HG02973 (cell line): ENCODE measurements at regions not wholly inside any gene's neighbourhood (a gene's known extent, or its start where the extent isn't known, plus 50 kb on each side); places are given as distances from the start of the nearest gene placed in this dataset.

Source experiments
- ATAC-seq: cut with Tn5 transposase; IDR thresholded peaks from one replicate; pipeline ENCODE4 v1.9.1; 2021; ENCODE audit warnings: moderate library complexity; ENCODE audit not compliant: unreplicated experiment

GRCh38 chr4:14807856-14808255, 194.4 kb upstream of the CPEB2 start:
- no peak for ATAC-seq

- ATAC-seq = no peak
These were observed 193.1 kb upstream of the CPEB2 start for GRCh38 chr4:14809203-14809602.

- no peak for ATAC-seq
These were observed 192.2 kb upstream of the CPEB2 start for GRCh38 chr4:14810121-14810520.

- no peak for ATAC-seq
These were observed 191.7 kb upstream of the CPEB2 start for GRCh38 chr4:14810568-14810967.

- no peak for ATAC-seq
These were observed 190.2 kb upstream of the CPEB2 start for GRCh38 chr4:14812101-14812500.

GRCh38 chr4:14816623-14817261, 185.5 kb upstream of the CPEB2 start:
- no peak for ATAC-seq

- ATAC-seq = no peak
These were observed 178.1 kb upstream of the CPEB2 start for GRCh38 chr4:14824189-14824588.

GRCh38 chr4:14827111-14827510, 175.2 kb upstream of the CPEB2 start:
- no peak for ATAC-seq

- ATAC-seq = no peak
These were observed 172.5 kb upstream of the CPEB2 start for GRCh38 chr4:14829795-14830194.

GRCh38 chr4:14831416-14831815, 170.9 kb upstream of the CPEB2 start:
- no peak for ATAC-seq

GRCh38 chr4:14833053-14833452, 169.2 kb upstream of the CPEB2 start:
- ATAC-seq = no peak

GRCh38 chr4:14834382-14834781, 167.9 kb upstream of the CPEB2 start:
- ATAC-seq = no peak

GRCh38 chr4:14835288-14835687, 167.0 kb upstream of the CPEB2 start:
- no peak for ATAC-seq

- no peak for ATAC-seq
These were observed 166.4 kb upstream of the CPEB2 start for GRCh38 chr4:14835708-14836425.

GRCh38 chr4:14837860-14838259, 164.4 kb upstream of the CPEB2 start:
- no peak for ATAC-seq

GRCh38 chr4:14841801-14842768, 160.2 kb upstream of the CPEB2 start:
- ATAC-seq = no peak

GRCh38 chr4:14842964-14843630, 159.2 kb upstream of the CPEB2 start:
- no peak for ATAC-seq

GRCh38 chr4:14844061-14844460, 158.2 kb upstream of the CPEB2 start:
- no peak for ATAC-seq

- ATAC-seq = no peak
These were observed 154.1 kb upstream of the CPEB2 start for GRCh38 chr4:14848229-14848628.

- ATAC-seq = no peak
These were observed 151.7 kb upstream of the CPEB2 start for GRCh38 chr4:14850455-14851097.
